Muscle layer of duodenum (tissue), 2 donors: ENCODE measurements at regions not wholly inside any gene's neighbourhood (a gene's known extent, or its start where the extent isn't known, plus 50 kb on each side); places are given as distances from the start of the nearest gene placed in this dataset.

Source experiments
- H3K27ac ChIP-seq: one replicate; pipeline ENCODE4 v1.7.0; 2013; ENCODE audit warnings: mild to moderate bottlenecking, low read length
- H3K27me3 ChIP-seq: one replicate; pipeline ENCODE4 v1.7.0; 2013; ENCODE audit warnings: low read depth, mild to moderate bottlenecking, control low read depth, low read length
- H3K36me3 ChIP-seq, 2 donors: one replicate each; pipeline ENCODE4 v1.7.0; 2013; ENCODE audit warnings: low read length in 2 of 2, control low read depth in 1 of 2, mild to moderate bottlenecking in 1 of 2; ENCODE audit not compliant: insufficient read depth in 2 of 2, control insufficient read depth in 1 of 2
- H3K4me1 ChIP-seq, 2 donors: one replicate each; pipeline ENCODE4 v1.7.0; 2013; ENCODE audit warnings: low read length in 2 of 2, mild to moderate bottlenecking in 2 of 2, control low read depth in 1 of 2, moderate library complexity in 1 of 2; ENCODE audit not compliant: insufficient read depth in 2 of 2, control insufficient read depth in 1 of 2
- H3K4me3 ChIP-seq, 2 donors: one replicate each; pipeline ENCODE4 v1.7.0; 2013; ENCODE audit warnings: low read length in 2 of 2, low read depth in 1 of 2, mild to moderate bottlenecking in 1 of 2
- H3K9me3 ChIP-seq, 2 donors: one replicate each; pipeline ENCODE4 v1.7.0; 2013; ENCODE audit warnings: low read length in 2 of 2, control low read depth in 1 of 2, mild to moderate bottlenecking in 1 of 2; ENCODE audit not compliant: control insufficient read depth in 1 of 2
- donor health status: healthy.

DNA sequence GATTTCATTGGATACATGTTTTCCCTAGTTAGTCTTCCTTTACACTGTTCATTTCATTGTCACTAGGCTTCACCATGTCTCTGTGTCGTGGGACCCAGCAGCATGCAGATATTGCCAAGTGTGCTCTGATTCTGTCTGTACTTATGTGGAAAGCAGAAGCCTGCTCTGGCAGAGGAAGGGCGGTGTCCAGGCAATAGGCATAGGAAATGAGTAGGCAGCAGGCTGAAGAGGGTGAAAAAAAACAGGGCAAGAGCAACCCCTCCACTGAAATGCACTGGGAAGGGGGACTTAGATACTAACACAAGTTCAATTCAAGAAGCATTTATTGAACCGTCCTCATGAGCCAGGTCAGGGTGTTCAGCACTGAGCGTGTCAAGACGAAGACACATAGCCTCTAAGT, 85.2 kb upstream of the VAV3 start:
- H3K36me3 ChIP-seq = no peaks in the 10 kb centered on the region
- no peak overlapping the region for H3K4me3 ChIP-seq
- H3K9me3 ChIP-seq = no peaks in the 10 kb centered on the region
- no peaks in the 10 kb centered on the region for H3K27me3 ChIP-seq
- H3K27ac ChIP-seq = peak overlapping the region; percentile 30
- H3K4me1 ChIP-seq = peaks cover 0 to 5% of the 10 kb centered on the region in 2 donors

DNA sequence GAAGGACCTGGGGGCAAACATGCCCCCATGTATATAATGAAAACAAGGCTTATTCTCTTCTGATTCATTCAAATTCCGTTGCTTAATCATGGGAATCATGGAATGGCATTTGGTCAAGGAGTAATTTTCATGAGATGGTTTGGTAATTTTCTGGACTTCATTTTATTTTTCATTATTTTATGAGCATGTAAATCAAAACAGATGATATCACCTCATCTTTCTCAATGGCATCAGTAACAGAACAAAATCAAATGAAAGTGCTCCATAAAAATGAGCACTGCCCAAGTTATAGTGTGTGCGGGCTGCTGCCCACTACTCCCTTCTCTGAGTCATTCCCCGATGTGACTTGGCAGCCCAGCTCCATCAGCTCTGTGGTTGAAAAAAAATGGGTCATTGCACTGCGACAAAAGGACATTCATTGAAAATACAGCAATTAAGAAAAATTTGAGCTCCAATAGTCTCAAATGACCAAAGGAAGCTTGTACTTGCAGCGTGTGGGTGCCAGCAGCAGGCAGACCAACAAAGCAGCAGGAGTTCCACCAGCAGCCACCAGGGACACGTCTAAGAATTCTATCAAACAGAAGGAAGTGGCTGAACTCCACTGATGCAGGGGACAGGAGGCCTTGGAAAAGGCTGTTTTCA, 84.3 kb upstream of the VAV3 start:
- H3K4me3 ChIP-seq = no peak overlapping the region
- H3K27me3 ChIP-seq = no peaks in the 10 kb centered on the region
- no peaks in the 10 kb centered on the region for H3K9me3 ChIP-seq
- peaks cover 0 to 5% of the 10 kb centered on the region in 2 donors for H3K4me1 ChIP-seq
- no peak overlapping the region for H3K27ac ChIP-seq
- H3K36me3 ChIP-seq = no peaks in the 10 kb centered on the region

GRCh38 chr1:108048301-108049177, 83.6 kb upstream of the VAV3 start:
- Histone ChIP-seq H3K27ac (no peak overlapping the region), H3K36me3 (no peaks in the 10 kb centered on the region), H3K9me3 (no peaks in the 10 kb centered on the region), H3K27me3 (no peaks in the 10 kb centered on the region), H3K4me3 (no peak overlapping the region), H3K4me1 (peaks cover 0 to 5% of the 10 kb centered on the region in 2 donors)

DNA sequence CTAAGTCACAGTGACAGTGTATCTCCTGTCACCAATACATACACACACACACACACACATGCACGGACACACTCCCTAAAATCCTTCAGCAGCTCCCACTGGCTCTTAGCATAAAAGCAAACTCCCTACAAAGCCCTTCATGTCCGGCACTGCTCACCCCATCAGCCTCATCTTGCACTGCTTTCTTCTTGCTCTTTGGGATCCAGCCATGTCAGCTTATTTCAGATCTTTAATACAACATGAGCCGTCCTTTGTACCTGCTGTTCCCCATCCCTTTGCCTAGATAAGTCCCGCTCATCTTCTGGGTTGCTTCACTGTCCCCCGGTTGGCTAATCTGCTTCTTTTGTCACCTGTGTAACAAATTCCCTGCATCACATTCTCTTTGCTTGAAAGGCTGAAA, 82.1 kb upstream of the VAV3 start:
- no peak overlapping the region for H3K27ac ChIP-seq
- no peaks in the 10 kb centered on the region for H3K36me3 ChIP-seq
- H3K27me3 ChIP-seq = no peaks in the 10 kb centered on the region
- no peaks in the 10 kb centered on the region for H3K9me3 ChIP-seq
- H3K4me1 ChIP-seq = peaks cover 0 to 5% of the 10 kb centered on the region in 2 donors
- no peak overlapping the region for H3K4me3 ChIP-seq

DNA sequence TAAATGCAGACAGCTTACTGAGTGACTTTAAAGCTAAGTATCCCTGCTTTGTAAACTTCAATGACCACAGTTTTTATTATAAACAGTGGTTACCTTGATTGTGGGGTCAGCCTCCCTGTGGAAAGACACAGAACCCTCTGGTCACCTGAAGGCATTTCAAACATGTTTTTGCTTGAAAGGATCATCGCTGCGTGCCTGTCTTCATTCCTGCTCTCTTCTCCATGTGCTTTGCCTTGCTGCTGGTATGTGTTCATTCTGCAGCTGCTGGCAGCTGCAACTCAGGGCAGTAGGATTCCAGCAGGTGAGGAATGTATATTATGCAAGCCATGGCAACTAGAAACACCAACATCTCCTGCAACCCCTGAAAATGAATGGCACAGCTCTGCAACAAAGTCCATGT, 81.0 kb upstream of the VAV3 start:
- H3K36me3 ChIP-seq = no peaks in the 10 kb centered on the region

GRCh38 chr1:108045460-108045859, 80.5 kb upstream of the VAV3 start:
- H3K9me3 ChIP-seq = no peaks in the 10 kb centered on the region
- H3K4me3 ChIP-seq = no peak overlapping the region
- H3K27me3 ChIP-seq = no peaks in the 10 kb centered on the region
- no peak overlapping the region for H3K27ac ChIP-seq
- no peaks in the 10 kb centered on the region for H3K36me3 ChIP-seq
- peaks cover 5% of the 10 kb centered on the region in 2 donors for H3K4me1 ChIP-seq

More for the DNA sequence above, 81.0 kb upstream of the VAV3 start:
- Histone ChIP-seq H3K4me3 (no peak overlapping the region), H3K27me3 (no peaks in the 10 kb centered on the region), H3K4me1 (peaks cover 5% of the 10 kb centered on the region in 2 donors), H3K9me3 (no peaks in the 10 kb centered on the region), H3K27ac (no peak overlapping the region)

DNA sequence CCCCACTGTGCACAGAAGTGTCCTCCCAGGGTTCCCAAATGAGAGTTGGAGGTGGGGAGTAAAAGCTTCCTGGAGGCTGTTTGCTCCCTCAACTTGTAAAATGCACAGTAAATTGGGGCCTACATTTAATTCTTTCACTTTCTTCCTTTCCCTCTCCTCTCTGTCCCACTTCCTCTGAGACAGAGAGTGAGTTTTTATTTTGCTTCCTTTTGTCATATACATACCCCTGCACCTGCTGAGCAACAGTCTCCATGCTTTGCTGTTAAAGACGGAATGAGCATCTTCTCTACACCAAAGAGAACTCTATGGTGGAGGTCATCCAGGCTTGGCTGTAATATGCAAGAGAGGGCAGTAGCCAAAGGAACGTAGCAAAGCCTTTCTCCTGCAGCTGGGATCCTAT, 79.3 kb upstream of the VAV3 start:
- Histone ChIP-seq H3K27ac (no peak overlapping the region), H3K36me3 (no peaks in the 10 kb centered on the region), H3K4me1 (peaks cover 5% of the 10 kb centered on the region in 2 donors), H3K4me3 (no peak overlapping the region), H3K9me3 (no peaks in the 10 kb centered on the region), H3K27me3 (no peaks in the 10 kb centered on the region)

GRCh38 chr1:108043707-108044106, 78.7 kb upstream of the VAV3 start:
- Histone ChIP-seq H3K27ac (no peak overlapping the region), H3K4me3 (no peak overlapping the region), H3K4me1 (peaks cover 5% of the 10 kb centered on the region in 2 donors), H3K9me3 (no peaks in the 10 kb centered on the region), H3K27me3 (no peaks in the 10 kb centered on the region), H3K36me3 (no peaks in the 10 kb centered on the region)

- H3K36me3 ChIP-seq = no peaks in the 10 kb centered on the region
- no peak overlapping the region for H3K4me3 ChIP-seq
- no peaks in the 10 kb centered on the region for H3K27me3 ChIP-seq
- no peaks in the 10 kb centered on the region for H3K9me3 ChIP-seq
- peaks cover 5% of the 10 kb centered on the region in 2 donors for H3K4me1 ChIP-seq
- no peak overlapping the region for H3K27ac ChIP-seq
Observed at GRCh38 chr1:108042610-108043009, 77.6 kb upstream of the VAV3 start.

DNA sequence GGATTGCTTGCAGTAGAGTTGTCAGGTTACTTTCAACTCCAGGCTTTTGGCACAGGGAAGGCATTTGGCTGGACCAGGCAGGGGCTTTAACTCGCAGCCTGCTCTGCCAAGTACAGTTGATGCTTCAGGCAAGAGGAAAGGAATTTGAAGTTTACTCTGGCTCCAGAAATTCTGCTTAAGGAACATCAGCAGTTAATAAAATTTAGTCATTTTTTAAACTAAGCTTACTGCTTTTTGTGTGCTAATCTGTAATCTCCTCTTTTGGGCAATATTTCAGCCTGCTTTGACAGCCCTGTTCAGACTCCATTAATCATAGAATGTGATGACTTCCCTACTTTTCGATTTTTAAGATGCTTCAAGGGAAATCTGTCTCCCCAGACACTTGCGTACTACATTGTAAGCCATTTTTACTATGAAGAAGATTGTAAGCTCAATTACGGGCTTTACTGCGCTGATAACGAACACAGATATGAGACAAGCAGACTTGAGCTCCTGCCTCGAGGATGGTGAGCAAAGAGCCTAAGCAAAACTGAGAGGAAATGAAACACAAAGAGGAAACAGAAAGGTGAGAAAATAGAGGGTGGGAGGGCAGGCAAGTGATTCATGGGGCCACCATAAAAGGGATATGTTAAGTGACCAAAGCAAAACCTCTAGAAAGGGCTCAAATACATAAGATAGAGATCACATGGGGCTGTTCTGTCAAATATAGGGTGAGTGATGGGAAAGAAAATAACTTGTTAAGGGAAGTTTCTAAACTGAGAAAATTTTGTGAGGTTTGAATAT, 76.6 kb upstream of the VAV3 start:
- no peaks in the 10 kb centered on the region for H3K9me3 ChIP-seq
- H3K36me3 ChIP-seq = no peaks in the 10 kb centered on the region
- H3K4me1 ChIP-seq = peaks cover 5% of the 10 kb centered on the region in 2 donors
- no peak overlapping the region for H3K27ac ChIP-seq
- no peak overlapping the region for H3K4me3 ChIP-seq
- no peaks in the 10 kb centered on the region for H3K27me3 ChIP-seq

DNA sequence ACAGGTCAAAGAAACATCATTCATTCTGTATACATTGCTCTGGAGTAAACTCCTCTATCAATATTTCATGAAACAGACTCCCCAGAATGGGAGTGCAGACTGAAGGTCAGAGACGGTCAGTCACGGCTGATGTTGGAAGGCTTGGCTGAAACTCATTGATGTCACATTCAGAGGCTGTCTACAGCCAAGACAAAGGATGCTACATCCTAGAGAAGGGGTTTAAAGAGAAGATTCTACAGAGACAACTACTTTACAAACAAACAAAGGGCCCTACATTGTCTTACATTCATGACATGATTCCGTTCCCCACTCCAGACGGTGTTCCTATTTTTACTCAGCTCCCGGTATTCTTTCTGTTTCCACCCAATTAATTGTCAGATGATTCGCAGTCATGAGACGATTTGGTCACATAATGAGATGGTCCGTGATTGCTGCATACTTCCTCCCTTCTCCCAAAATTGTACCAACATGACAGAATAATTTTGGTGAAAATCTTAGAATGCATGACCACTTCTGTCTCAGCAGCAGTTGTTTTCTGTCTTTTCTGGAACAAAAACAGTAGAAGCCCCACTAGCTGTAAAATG, 73.8 kb upstream of the VAV3 start:
- no peaks in the 10 kb centered on the region for H3K27me3 ChIP-seq
- peaks cover 0 to 5% of the 10 kb centered on the region in 2 donors for H3K4me1 ChIP-seq
- H3K4me3 ChIP-seq = no peak overlapping the region
- no peak overlapping the region for H3K27ac ChIP-seq
- no peaks in the 10 kb centered on the region for H3K9me3 ChIP-seq
- no peaks in the 10 kb centered on the region for H3K36me3 ChIP-seq
